ENCODE measurements at regions not wholly inside any gene's neighbourhood (a gene's known extent, or its start where the extent isn't known, plus 50 kb on each side); places are given as distances from the start of the nearest gene placed in this dataset.
"Not testable (repeated sequence)": the region's sequence is repeated elsewhere in the genome, so short reads cannot be mapped to it uniquely, and the experiment has no call there.

- no peaks in the 10 kb centered on the region for H3K9me3 Mint-ChIP-seq
Observed at GRCh38 chr13:60214213-60215055, 50.7 kb upstream of the DIAPH3 start.

GRCh38 chr13:60220072-60220471 is 56.3 kb upstream of the DIAPH3 start:
- no peak overlapping the region for H3K27ac Mint-ChIP-seq
- no peaks in the 10 kb centered on the region for H3K4me1 Mint-ChIP-seq
- H3K9me3 Mint-ChIP-seq = no peaks in the 10 kb centered on the region
- no peak overlapping the region for H3K4me3 Mint-ChIP-seq
- H3K36me3 Mint-ChIP-seq = no peaks in the 10 kb centered on the region
- DNase-seq (no peak), ATAC-seq (replicated peaks) (no peak)
- peaks cover 10 to 15% of the 10 kb centered on the region in 2 donors for H3K27me3 Mint-ChIP-seq

More at GRCh38 chr13:60214213-60215055, 50.7 kb upstream of the DIAPH3 start:
- Mint-ChIP-seq H3K27ac (no peak overlapping the region), H3K4me3 (no peak overlapping the region), H3K27me3 (peaks cover 10 to 11% of the 10 kb centered on the region in 2 donors), H3K36me3 (no peaks in the 10 kb centered on the region), H3K4me1 (no peaks in the 10 kb centered on the region)
- ATAC-seq (replicated peaks) (no peak), DNase-seq (no peak)

DNA sequence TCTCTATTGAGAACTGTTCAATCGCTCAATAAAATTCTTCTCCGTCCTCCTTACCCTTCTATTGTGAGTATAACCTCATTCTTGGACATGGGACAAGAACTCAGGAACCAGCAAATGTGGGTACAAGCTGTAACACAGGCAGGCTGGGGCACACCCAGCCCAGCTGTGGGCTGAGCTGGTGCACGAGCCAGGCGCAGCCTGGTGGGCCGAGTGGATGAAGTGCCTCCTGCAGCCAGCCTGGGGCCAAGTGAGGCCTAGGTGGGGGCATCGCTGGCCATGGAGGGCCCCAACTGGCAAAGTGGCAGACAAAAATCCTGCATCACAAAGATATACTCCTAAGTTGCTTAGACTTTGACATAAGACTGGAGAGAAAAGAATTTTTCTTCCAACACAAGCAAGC is 57.9 kb upstream of the DIAPH3 start:
- no peaks in the 10 kb centered on the region for H3K9me3 Mint-ChIP-seq
- H3K27me3 Mint-ChIP-seq = peaks cover 7 to 12% of the 10 kb centered on the region in 2 donors
- DNase-seq (no peak), ATAC-seq (replicated peaks) (no peak)
- H3K4me1 Mint-ChIP-seq = no peaks in the 10 kb centered on the region
- no peak overlapping the region for H3K27ac Mint-ChIP-seq
- H3K4me3 Mint-ChIP-seq = no peak overlapping the region
- no peaks in the 10 kb centered on the region for H3K36me3 Mint-ChIP-seq

DNA sequence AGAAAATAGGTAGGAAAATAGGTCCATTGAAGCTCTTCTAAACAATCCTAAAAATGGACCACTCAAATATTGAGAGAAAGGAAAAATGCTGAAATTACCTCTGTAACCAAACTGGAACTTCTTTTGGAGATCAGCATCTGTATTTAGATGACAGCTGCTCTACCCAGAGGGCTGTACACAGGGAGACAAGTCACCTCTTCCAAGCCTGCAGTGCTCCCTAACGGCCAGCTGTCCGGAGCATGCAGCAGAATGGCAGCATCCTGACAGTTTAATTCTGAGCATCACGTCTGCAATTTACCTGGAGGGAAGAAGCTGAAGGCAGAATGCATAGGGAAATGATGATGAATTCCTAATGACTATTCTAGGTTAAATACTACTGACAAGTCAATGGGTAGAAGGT is 62.8 kb upstream of the DIAPH3 start:
- no peaks in the 10 kb centered on the region for H3K36me3 Mint-ChIP-seq
- DNase-seq (no peak), ATAC-seq (replicated peaks) (no peak)
- no peak overlapping the region for H3K27ac Mint-ChIP-seq
- no peaks in the 10 kb centered on the region for H3K9me3 Mint-ChIP-seq
- H3K4me1 Mint-ChIP-seq = no peaks in the 10 kb centered on the region
- H3K27me3 Mint-ChIP-seq = peaks cover 4 to 5% of the 10 kb centered on the region in 2 donors
- H3K4me3 Mint-ChIP-seq = no peak overlapping the region

- Mint-ChIP-seq H3K9me3 (no peaks in the 10 kb centered on the region), H3K27me3 (peaks cover 4 to 7% of the 10 kb centered on the region in 2 donors), H3K4me1 (no peaks in the 10 kb centered on the region), H3K4me3 (no peak overlapping the region), H3K36me3 (no peaks in the 10 kb centered on the region), H3K27ac (no peak overlapping the region)
- ATAC-seq (replicated peaks) (no peak), DNase-seq (no peak)
Observed at GRCh38 chr13:60227158-60227557, 63.4 kb upstream of the DIAPH3 start.

- H3K27ac Mint-ChIP-seq = no peak overlapping the region
- H3K27me3 Mint-ChIP-seq = peaks cover 5 to 7% of the 10 kb centered on the region in 2 donors
- H3K4me1 Mint-ChIP-seq = no peaks in the 10 kb centered on the region
- no peaks in the 10 kb centered on the region for H3K36me3 Mint-ChIP-seq
- H3K9me3 Mint-ChIP-seq = no peaks in the 10 kb centered on the region
- ATAC-seq (replicated peaks) = no peak
- no peak for DNase-seq
- H3K4me3 Mint-ChIP-seq = no peak overlapping the region
Observed at GRCh38 chr13:60229708-60230272, 66.1 kb upstream of the DIAPH3 start.

- H3K27ac Mint-ChIP-seq = no peak overlapping the region
- DNase-seq = no peak
- no peaks in the 10 kb centered on the region for H3K4me1 Mint-ChIP-seq
- no peaks in the 10 kb centered on the region for H3K9me3 Mint-ChIP-seq
- H3K27me3 Mint-ChIP-seq = peaks cover 5 to 7% of the 10 kb centered on the region in 2 donors
- no peak overlapping the region for H3K4me3 Mint-ChIP-seq
- H3K36me3 Mint-ChIP-seq = no peaks in the 10 kb centered on the region
- ATAC-seq (replicated peaks) = no peak
Observed at GRCh38 chr13:60230593-60230992, 66.9 kb upstream of the DIAPH3 start.

DNA sequence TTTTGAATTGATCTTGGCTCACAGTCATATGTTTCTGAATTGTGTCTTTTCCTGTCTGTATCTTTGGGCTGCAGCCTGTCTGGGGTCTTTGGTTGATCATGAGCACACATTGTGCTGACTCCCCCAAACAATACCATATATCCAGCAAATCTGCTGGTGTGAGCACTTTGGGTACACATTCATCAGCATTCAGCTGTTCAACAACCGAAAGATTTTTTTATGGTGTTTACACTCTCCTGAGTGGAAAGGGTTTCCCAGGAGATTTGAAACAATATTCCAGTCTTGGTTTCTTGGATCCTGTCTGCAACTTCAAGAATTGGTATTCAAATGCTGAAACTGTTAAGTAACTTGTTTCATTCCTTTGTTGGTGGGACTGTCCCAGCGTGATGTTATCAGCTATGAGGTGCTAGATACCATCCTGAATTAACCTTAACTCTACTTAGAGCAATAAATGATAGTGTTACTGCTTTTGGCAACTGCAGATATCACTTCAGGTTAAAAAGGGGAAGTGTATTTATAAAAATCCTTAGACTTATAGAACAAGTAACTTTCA is 78.4 kb upstream of the DIAPH3 start:
- Mint-ChIP-seq H3K4me1 (no peaks in the 10 kb centered on the region), H3K9me3 (no peaks in the 10 kb centered on the region), H3K36me3 (no peaks in the 10 kb centered on the region), H3K27me3 (peaks cover 0 to 7% of the 10 kb centered on the region in 2 donors), H3K4me3 (no peak overlapping the region), H3K27ac (no peak overlapping the region)
- no peak for DNase-seq
- no peak for ATAC-seq (replicated peaks)

DNA sequence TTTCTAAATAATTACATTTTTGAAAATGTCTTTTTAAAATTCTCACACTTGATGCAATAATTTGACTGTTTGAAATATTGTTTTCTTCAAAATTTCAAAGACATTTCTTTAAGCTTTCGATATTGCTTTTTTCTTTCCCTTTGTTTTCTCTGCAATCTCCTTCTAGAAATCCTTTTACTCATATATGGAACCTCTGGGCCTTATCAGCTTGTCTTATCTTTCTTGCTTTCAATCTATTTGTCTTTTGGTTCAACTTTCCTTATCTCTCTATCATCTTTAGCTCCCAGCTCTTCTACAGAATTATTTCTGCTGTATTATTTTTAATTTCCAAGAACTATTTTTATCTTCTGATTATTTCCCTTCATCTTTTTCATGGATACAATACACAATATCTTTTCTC is 80.7 kb upstream of the DIAPH3 start:
- Mint-ChIP-seq H3K27ac (no peak overlapping the region), H3K4me3 (no peak overlapping the region), H3K4me1 (no peaks in the 10 kb centered on the region), H3K9me3 (peaks cover 0 to 2% of the 10 kb centered on the region in 2 donors), H3K36me3 (no peaks in the 10 kb centered on the region), H3K27me3 (peaks cover 0 to 7% of the 10 kb centered on the region in 2 donors)
- DNase-seq (no peak), ATAC-seq (replicated peaks) (no peak)

DNA sequence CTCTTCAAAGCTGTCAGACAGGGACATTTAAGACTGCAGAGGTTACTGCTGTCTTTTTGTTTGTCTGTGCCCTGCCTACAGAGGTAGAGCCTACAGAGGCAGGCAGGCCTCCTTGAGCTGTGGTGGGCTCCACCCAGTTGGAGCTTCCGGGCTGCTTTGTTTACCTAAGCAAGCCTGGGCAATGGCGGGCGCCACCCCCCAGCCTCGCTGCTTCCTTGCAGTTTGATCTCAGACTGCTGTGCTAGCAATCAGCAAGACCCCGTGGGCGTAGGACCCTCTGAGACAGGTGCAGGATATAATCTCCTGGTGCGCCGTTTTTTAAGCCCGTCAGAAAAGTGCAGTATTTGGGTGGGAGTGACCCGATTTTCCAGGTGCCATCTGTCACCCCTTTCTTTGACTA is 87.7 kb upstream of the DIAPH3 start:
- H3K4me3 Mint-ChIP-seq; H3K4me1 Mint-ChIP-seq; ATAC-seq (replicated peaks); DNase-seq; H3K36me3 Mint-ChIP-seq; H3K27ac Mint-ChIP-seq; H3K27me3 Mint-ChIP-seq; H3K9me3 Mint-ChIP-seq: not testable (repeated sequence)

- Mint-ChIP-seq H3K36me3 (peaks cover 0 to 3% of the 10 kb centered on the region in 2 donors), H3K4me1 (peaks cover 2 to 6% of the 10 kb centered on the region in 2 donors), H3K9me3 (peaks cover 7% of the 10 kb centered on the region in 2 donors), H3K4me3 (no peak overlapping the region), H3K27me3 (peaks cover 6 to 18% of the 10 kb centered on the region in 2 donors), H3K27ac (no peak overlapping the region)
- ATAC-seq (replicated peaks) (no peak), DNase-seq (no peak)
Observed at GRCh38 chr13:60258349-60258748, 94.6 kb upstream of the DIAPH3 start.

DNA sequence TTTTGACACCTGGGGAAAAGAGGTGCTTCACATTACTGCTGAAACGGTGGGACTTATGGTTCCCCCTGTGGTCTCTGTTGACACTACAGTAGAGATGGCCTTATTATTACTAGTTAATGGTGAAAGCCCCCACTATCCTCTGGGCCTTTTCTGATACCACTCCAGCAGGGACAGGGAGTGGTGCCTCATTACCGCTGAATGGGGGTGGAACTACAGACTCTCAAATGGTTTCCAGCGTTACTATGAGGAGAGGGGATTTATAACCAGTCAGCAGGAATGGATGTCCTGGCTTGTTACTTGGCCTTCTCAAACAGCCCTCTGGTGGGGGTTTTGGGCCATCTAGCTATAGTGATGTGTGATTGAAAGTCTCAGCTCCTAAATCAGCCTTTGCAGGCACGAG is 96.7 kb upstream of the DIAPH3 start:
- Mint-ChIP-seq H3K27ac (no peak overlapping the region), H3K27me3 (peaks cover 6 to 18% of the 10 kb centered on the region in 2 donors), H3K4me1 (peaks cover 0 to 6% of the 10 kb centered on the region in 2 donors), H3K9me3 (peaks cover 4 to 6% of the 10 kb centered on the region in 2 donors), H3K4me3 (no peak overlapping the region), H3K36me3 (peaks cover 0 to 3% of the 10 kb centered on the region in 2 donors)
- ATAC-seq (replicated peaks) (no peak), DNase-seq (no peak)

DNA sequence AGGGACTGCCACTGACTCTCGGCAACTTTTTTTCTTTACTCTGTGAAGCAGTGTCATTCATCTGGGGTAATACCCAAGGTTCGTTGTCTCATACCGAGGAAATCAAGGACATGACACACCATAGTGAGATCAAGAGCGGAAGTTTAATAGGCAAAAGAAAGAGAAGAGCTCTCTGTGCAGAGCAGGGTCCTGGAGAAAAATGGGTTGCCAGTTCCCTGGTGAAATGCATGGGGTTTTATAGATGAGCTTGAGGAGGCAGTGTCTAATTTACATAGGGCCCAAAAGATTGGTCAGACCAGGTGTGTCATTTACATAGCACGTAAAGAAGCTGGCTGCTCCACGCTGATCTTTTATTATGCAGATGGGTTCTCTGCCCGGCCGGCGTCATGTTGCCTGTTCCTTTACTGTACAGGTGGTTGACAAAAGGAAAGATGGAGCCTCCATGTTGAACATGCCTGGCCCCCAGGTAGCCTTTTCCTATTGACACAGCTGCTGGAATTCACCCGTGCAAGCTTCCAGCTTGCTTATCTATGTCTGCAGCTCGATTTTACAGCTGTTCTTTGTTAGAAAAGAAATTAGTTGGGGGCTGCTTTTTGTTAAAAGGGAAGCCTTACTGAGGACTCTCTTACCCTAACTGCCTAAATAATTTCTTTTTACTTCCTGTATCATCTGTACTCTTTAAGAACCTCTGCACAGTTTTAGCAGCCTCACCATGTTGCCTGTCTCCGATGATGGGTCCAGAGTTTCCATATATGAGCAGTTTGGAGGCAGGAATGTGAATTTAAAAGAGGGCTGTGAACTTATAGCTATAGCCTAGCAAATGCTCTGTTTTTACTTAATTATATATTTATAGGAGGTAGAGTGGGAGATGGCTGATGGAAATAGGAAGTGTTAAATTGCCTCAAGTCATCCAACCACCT is 98.0 kb upstream of the DIAPH3 start:
- DNase-seq (no peak), ATAC-seq (replicated peaks) (no peak)
- H3K36me3 Mint-ChIP-seq = peaks cover 0 to 3% of the 10 kb centered on the region in 2 donors
- H3K27ac Mint-ChIP-seq = no peak overlapping the region
- peaks cover 6 to 18% of the 10 kb centered on the region in 2 donors for H3K27me3 Mint-ChIP-seq
- no peak overlapping the region for H3K4me3 Mint-ChIP-seq
- peaks cover 0 to 6% of the 10 kb centered on the region in 2 donors for H3K4me1 Mint-ChIP-seq
- H3K9me3 Mint-ChIP-seq = peaks cover 4 to 6% of the 10 kb centered on the region in 2 donors

DNA sequence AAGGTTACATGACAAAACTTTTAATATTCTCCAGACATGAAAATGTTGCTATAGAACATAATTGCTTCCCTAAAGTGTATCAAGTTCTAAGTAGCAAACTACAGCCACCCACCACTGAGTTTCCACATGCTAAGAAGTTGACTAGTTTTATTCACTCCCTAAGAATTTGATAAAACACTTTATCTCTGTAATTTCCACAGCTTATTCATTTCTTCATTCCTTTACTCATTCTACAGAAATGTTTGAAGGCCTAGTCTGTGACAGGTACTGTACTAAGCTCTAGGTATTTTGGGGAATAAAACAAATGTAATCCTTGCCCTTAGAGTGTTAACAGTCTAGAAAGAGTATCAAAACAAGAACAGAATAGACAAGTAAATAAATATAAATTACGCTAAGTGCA is 101.8 kb upstream of the DIAPH3 start:
- DNase-seq (no peak), ATAC-seq (replicated peaks) (no peak)
- Mint-ChIP-seq H3K27me3 (peaks cover 0 to 12% of the 10 kb centered on the region in 2 donors), H3K27ac (no peak overlapping the region), H3K36me3 (no peaks in the 10 kb centered on the region), H3K4me1 (no peaks in the 10 kb centered on the region), H3K4me3 (no peak overlapping the region), H3K9me3 (peaks cover 4 to 5% of the 10 kb centered on the region in 2 donors)

Data from stimulated activated naive B cell treated with anti-CD40 and anti-IgM and Interleukin-4, amounts not matched to agents 10 μg/mL and 1 μg/mL and 100 μg/mL, for 72 hours (primary cell).